ENCODE measurements at regions not wholly inside any gene's neighbourhood (a gene's known extent, or its start where the extent isn't known, plus 50 kb on each side); places are given as distances from the start of the nearest gene placed in this dataset.
A peak's percentile ranks its signal among the peaks of the same experiment; 100 is the strongest.

- no peak for DNase-seq
- no peak overlapping the region for H3K4me3 ChIP-seq
- TF ChIP-seq POLR2A (IDR thresholded peaks at IDR 0.05) = no peak
- TF ChIP-seq, protein P1, sequence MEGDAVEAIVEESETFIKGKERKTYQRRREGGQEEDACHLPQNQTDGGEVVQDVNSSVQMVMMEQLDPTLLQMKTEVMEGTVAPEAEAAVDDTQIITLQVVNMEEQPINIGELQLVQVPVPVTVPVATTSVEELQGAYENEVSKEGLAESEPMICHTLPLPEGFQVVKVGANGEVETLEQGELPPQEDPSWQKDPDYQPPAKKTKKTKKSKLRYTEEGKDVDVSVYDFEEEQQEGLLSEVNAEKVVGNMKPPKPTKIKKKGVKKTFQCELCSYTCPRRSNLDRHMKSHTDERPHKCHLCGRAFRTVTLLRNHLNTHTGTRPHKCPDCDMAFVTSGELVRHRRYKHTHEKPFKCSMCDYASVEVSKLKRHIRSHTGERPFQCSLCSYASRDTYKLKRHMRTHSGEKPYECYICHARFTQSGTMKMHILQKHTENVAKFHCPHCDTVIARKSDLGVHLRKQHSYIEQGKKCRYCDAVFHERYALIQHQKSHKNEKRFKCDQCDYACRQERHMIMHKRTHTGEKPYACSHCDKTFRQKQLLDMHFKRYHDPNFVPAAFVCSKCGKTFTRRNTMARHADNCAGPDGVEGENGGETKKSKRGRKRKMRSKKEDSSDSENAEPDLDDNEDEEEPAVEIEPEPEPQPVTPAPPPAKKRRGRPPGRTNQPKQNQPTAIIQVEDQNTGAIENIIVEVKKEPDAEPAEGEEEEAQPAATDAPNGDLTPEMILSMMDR (IDR thresholded peaks at IDR 0.05) = peak in 2 of 3 experiments; percentile 21 to 41
- no peaks in the 10 kb centered on the region for H3K27me3 ChIP-seq
- no peaks in the 10 kb centered on the region for H3K36me3 ChIP-seq (ENCODE audit: low read depth, missing control alignments)
- H3K27ac ChIP-seq = no peak overlapping the region
- no peaks in the 10 kb centered on the region for H3K4me1 ChIP-seq
- intact Hi-C loops (cut with DNase I; ENCODE audit: low total_unique reads) = no loop called here
- no peaks in the 10 kb centered on the region for H3K9me3 ChIP-seq
Observed at GRCh38 chr12:74415633-74416032, 122.0 kb upstream of the ATXN7L3B start.

- DNase-seq = no peak
- intact Hi-C loops (cut with DNase I; ENCODE audit: low total_unique reads) = no loop called here
- 97% methylated on average over 1 of the region's 1 CpG for WGBS, 2 donors
- H3K4me1 ChIP-seq = no peaks in the 10 kb centered on the region
- H3K4me3 ChIP-seq = no peak overlapping the region
- H3K27ac ChIP-seq = no peak overlapping the region
- H3K36me3 ChIP-seq (ENCODE audit: low read depth, missing control alignments) = no peaks in the 10 kb centered on the region
- H3K9me3 ChIP-seq = no peaks in the 10 kb centered on the region
- no peak for TF ChIP-seq POLR2A (IDR thresholded peaks at IDR 0.05)
- TF ChIP-seq, protein P1 (IDR thresholded peaks at IDR 0.05) = no peak
- H3K27me3 ChIP-seq = no peaks in the 10 kb centered on the region
Observed at GRCh38 chr12:74418573-74418972, 119.1 kb upstream of the ATXN7L3B start.

- Histone ChIP-seq H3K4me3 (no peak overlapping the region), H3K36me3 (ENCODE audit: low read depth, missing control alignments) (no peaks in the 10 kb centered on the region), H3K27me3 (no peaks in the 10 kb centered on the region), H3K27ac (no peak overlapping the region), H3K9me3 (no peaks in the 10 kb centered on the region), H3K4me1 (no peaks in the 10 kb centered on the region)
- whole genome bisulfite sequencing, 2 donors = 38 to 41% methylated on average over 1 of the region's 1 CpG
- TF ChIP-seq, protein P1 (IDR thresholded peaks at IDR 0.05) = no peak
- TF ChIP-seq POLR2A (IDR thresholded peaks at IDR 0.05) = no peak
- intact Hi-C loops (cut with DNase I; ENCODE audit: low total_unique reads) = no loop called here
- no peak for DNase-seq
Observed at GRCh38 chr12:74424778-74425177, 112.9 kb upstream of the ATXN7L3B start.

DNA sequence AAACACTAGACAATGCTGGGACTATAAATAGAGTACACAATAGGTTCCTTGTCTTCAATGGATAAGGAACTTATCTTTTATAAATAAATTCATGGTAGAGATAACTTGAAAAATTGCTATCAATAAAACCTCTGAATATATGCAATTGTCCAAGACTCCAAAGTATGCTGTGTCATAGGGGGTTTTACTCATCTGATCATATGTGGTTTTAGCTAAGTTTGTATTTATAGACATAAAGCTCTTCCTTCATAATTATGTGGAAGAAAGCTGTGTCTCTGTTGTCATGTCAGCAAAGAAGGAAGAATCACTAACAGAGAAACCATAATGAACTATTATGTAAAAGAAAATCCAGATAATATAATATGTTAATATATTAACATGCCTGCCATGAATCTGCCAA, 111.5 kb upstream of the ATXN7L3B start:
- intact Hi-C loops (cut with DNase I; ENCODE audit: low total_unique reads) = no loop called here
- no peak for DNase-seq
- no peaks in the 10 kb centered on the region for H3K4me1 ChIP-seq
- no peaks in the 10 kb centered on the region for H3K27me3 ChIP-seq
- H3K36me3 ChIP-seq (ENCODE audit: low read depth, missing control alignments) = no peaks in the 10 kb centered on the region
- no peaks in the 10 kb centered on the region for H3K9me3 ChIP-seq
- no peak overlapping the region for H3K4me3 ChIP-seq
- TF ChIP-seq, protein P1 (IDR thresholded peaks at IDR 0.05) = no peak
- TF ChIP-seq POLR2A (IDR thresholded peaks at IDR 0.05) = no peak
- H3K27ac ChIP-seq = no peak overlapping the region

GRCh38 chr12:74429535-74429934, 108.1 kb upstream of the ATXN7L3B start:
- H3K27ac ChIP-seq = no peak overlapping the region
- intact Hi-C loops (cut with DNase I; ENCODE audit: low total_unique reads) = no loop called here
- H3K4me3 ChIP-seq = no peak overlapping the region
- no peaks in the 10 kb centered on the region for H3K4me1 ChIP-seq
- TF ChIP-seq, protein P1 (IDR thresholded peaks at IDR 0.05) = no peak
- TF ChIP-seq POLR2A (IDR thresholded peaks at IDR 0.05) = no peak
- H3K36me3 ChIP-seq (ENCODE audit: low read depth, missing control alignments) = no peaks in the 10 kb centered on the region
- H3K27me3 ChIP-seq = no peaks in the 10 kb centered on the region
- no peak for DNase-seq
- no peaks in the 10 kb centered on the region for H3K9me3 ChIP-seq

Data from testis (tissue), 2 donors.